Activated CD4-positive, alpha-beta memory T cell treated with anti-CD3 and anti-CD28 coated beads, Interleukin-2, amount 10 ng/mL, durations not matched to agents 7 days and 5 days (primary cell): ENCODE measurements at regions not wholly inside any gene's neighbourhood (a gene's known extent, or its start where the extent isn't known, plus 50 kb on each side); places are given as distances from the start of the nearest gene placed in this dataset.
"Not testable (repeated sequence)": the region's sequence is repeated elsewhere in the genome, so short reads cannot be mapped to it uniquely, and the experiment has no call there.

Experiments used
- CTCF ChIA-PET: fragments of 350-600 bp; sonication (Branson Sonifier 250); formaldehyde crosslinking; loops from one replicate; lab custom pipeline; 2021; ENCODE audit warnings: antibody characterized with exemption, inconsistent platforms; lab: Charles Lee
- POLR2A ChIA-PET: fragments of 350-600 bp; sonication (Branson Sonifier 250); formaldehyde crosslinking; loops from one replicate; lab custom pipeline; 2021; ENCODE audit warnings: antibody characterized with exemption; lab: Charles Lee
- DNase-seq: peaks from one replicate; pipeline ENCODE4 v3.0.0-alpha.2; 2020
- H3K27ac Mint-ChIP-seq: one replicate; pipeline ENCODE4 v1.8.0; 2021; ENCODE audit warnings: mild to moderate bottlenecking, mixed read lengths
- H3K27me3 Mint-ChIP-seq: one replicate; pipeline ENCODE4 v1.8.0; 2021; ENCODE audit warnings: mixed read lengths
- H3K36me3 Mint-ChIP-seq: one replicate; pipeline ENCODE4 v1.8.0; 2021; ENCODE audit warnings: low read depth, mixed read lengths
- H3K4me1 Mint-ChIP-seq: one replicate; pipeline ENCODE4 v1.8.0; 2021; ENCODE audit warnings: mixed read lengths
- H3K4me3 Mint-ChIP-seq: one replicate; pipeline ENCODE4 v1.8.0; 2021; ENCODE audit warnings: mild to moderate bottlenecking, mixed read lengths
- H3K9me3 Mint-ChIP-seq: one replicate; pipeline ENCODE4 v1.8.0; 2021; ENCODE audit warnings: mixed read lengths

DNA sequence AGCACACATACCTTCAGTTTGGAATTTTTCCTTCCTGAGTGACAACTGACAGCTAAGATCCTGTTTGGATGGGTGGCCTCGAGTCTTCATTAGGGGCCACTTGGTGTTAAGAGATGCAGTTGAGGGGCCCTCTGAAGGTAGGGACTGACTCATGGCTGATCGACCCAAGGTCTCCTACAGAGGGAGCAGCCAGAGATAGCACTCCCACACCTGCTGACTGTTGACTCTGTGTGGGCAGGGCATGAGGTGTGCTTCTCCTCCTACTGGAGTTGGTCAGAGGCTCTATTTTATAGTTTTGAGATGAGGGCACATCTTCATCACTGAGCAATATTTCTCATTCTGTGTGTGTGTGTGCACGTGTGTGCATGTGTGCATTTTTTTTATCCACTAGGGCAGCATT is 378.8 kb upstream of the PODXL start:
- Mint-ChIP-seq H3K9me3 (no peaks in the 10 kb centered on the region), H3K4me1 (no peaks in the 10 kb centered on the region), H3K27me3 (no peaks in the 10 kb centered on the region), H3K27ac (no peak overlapping the region), H3K36me3 (no peaks in the 10 kb centered on the region), H3K4me3 (no peak overlapping the region)
- POLR2A ChIA-PET: no interaction called here
- DNase-seq: no peak
- CTCF ChIA-PET: no interaction called here

DNA sequence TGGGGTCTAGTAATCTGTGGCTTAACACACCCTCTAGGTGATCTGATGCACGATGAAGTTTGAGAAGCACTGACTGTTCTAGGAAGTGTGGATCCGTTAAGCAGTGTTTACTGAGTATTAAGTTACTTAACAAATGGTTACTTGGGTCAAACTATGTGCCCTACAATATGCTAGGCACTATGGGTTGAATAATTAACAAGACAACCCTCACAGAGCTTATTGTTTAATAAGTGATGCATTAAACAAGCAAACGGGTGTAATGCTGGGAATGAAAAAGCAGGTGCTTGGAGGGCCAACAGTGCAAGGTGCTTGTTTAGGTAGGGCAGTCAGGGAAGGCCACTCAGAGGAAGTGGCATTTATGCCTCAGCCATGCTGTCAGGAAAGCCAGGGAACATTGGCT is 378.0 kb upstream of the PODXL start:
- ChIA-PET POLR2A (no interaction called here), CTCF (no interaction called here)
- no peaks in the 10 kb centered on the region for H3K4me1 Mint-ChIP-seq
- DNase-seq: no peak
- no peaks in the 10 kb centered on the region for H3K27me3 Mint-ChIP-seq
- H3K4me3 Mint-ChIP-seq: no peak overlapping the region
- no peaks in the 10 kb centered on the region for H3K9me3 Mint-ChIP-seq
- no peak overlapping the region for H3K27ac Mint-ChIP-seq
- no peaks in the 10 kb centered on the region for H3K36me3 Mint-ChIP-seq

DNA sequence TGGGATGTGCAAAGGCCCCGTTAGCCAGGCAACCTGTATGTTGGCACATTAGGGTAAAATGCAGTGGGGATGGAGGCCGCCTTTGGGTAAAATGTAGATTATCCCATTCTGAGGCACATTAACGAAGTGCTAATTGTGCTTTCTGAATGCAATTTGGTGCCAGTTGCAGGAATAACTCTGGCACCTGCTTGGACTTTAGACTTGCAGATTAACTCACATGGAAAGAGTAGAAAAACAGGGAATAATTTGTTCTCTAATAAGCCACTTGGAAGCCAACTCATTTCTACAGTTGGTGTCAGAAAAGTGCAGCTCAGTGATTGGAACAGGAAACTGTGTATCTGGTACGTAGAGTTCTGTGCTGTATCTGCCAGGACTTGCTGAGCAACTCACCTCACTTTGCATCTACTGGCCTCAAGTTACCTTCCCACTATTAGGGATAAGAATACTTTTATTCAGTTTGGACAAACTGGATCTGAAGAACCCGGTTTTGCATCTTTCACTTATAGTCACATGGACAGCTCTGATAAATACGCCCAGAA is 377.4 kb upstream of the PODXL start:
- Mint-ChIP-seq H3K9me3 (no peaks in the 10 kb centered on the region), H3K27me3 (no peaks in the 10 kb centered on the region), H3K4me1 (no peaks in the 10 kb centered on the region), H3K27ac (no peak overlapping the region), H3K36me3 (no peaks in the 10 kb centered on the region), H3K4me3 (no peak overlapping the region)
- no peak for DNase-seq
- ChIA-PET POLR2A (no interaction called here), CTCF (no interaction called here)

DNA sequence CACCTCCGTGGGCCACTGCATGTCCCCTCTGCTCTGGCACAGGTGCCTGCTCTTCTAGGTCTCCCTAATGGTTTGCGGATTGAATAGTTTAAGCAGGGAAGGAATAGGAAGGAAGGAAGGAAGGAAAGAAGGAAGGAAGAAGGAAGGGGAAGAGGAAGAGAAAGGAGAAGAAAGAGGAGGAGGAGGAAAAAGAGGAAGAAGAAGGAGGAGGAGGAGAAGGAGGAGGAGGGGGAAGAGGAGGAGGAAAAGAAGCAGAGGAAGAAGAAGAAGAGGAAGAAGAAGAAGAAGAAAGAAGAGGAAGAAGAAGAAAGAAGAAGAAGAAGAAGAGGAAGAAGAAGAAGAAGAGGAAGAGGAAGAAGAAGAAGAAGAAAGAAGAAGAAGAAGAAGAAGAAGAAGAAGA is 376.8 kb upstream of the PODXL start:
- DNase-seq, H3K27me3 Mint-ChIP-seq, H3K27ac Mint-ChIP-seq, H3K36me3 Mint-ChIP-seq, H3K4me1 Mint-ChIP-seq, H3K4me3 Mint-ChIP-seq, CTCF ChIA-PET, H3K9me3 Mint-ChIP-seq, POLR2A ChIA-PET: not testable (repeated sequence)

DNA sequence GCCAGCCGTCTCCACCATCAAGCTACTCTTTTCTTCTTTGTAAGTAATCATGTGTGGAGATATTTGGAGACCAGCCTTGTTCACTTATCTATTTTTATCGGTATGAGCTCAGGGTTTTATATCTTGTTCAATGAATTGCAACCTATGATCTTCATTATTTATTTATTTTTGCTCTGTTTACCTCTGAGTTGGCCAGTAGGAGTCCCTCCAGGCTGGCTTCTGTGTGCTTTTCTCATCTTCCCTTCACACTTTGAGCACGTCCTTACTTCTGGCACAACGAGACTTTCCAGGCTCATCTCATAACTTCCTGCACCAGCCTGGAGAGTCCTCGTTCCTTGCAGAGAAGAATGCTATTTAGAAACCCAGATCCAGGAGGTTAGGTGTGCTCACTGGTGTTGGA is 375.8 kb upstream of the PODXL start:
- H3K9me3 Mint-ChIP-seq: no peaks in the 10 kb centered on the region
- H3K36me3 Mint-ChIP-seq: no peaks in the 10 kb centered on the region
- no peak overlapping the region for H3K27ac Mint-ChIP-seq
- ChIA-PET CTCF (no interaction called here), POLR2A (no interaction called here)
- H3K4me3 Mint-ChIP-seq: no peak overlapping the region
- no peak for DNase-seq
- no peaks in the 10 kb centered on the region for H3K4me1 Mint-ChIP-seq
- H3K27me3 Mint-ChIP-seq: no peaks in the 10 kb centered on the region

DNA sequence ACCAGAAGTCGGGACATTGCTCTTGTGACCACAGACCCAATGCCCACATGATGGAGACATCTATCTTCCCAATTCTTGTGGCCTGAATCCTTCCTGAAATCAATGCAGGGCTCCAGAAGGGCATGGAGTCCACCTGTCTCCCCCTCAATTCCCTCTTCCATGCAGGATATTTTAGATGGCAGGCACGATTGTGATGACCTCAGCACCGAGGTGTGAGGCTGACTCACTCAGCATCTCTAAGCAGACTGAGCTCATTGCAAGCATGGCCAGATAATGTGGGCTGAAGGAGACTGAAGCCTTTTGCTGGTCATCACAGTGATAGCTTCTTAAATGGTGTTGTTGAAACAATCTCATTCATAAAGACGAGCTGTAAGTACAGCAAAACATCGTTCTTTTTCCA is 374.9 kb upstream of the PODXL start:
- H3K4me1 Mint-ChIP-seq: no peaks in the 10 kb centered on the region
- POLR2A ChIA-PET: no interaction called here
- no peaks in the 10 kb centered on the region for H3K9me3 Mint-ChIP-seq
- no peak overlapping the region for H3K4me3 Mint-ChIP-seq
- CTCF ChIA-PET: no interaction called here
- no peak overlapping the region for H3K27ac Mint-ChIP-seq
- DNase-seq: no peak
- H3K36me3 Mint-ChIP-seq: no peaks in the 10 kb centered on the region
- H3K27me3 Mint-ChIP-seq: no peaks in the 10 kb centered on the region

DNA sequence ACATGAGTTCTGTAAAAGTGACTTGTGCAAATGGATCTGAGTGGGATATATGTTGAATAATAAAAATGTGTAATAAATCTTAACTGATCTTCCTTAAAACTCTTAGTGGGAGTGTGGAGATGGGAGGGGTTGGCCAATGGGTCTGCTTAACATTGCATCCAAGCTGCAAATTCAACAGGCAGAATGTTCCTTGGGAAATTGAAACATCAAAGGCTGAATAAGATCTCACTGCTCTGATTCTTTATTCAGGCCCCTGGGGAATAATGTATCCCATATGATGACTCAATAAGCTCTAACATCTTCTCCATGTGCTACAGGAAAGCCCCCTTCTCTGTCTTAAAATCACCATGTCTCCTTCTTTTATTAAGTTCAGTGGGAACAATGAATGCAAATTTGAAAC is 373.2 kb upstream of the PODXL start:
- Mint-ChIP-seq H3K4me3 (no peak overlapping the region), H3K27ac (no peak overlapping the region), H3K27me3 (no peaks in the 10 kb centered on the region), H3K9me3 (no peaks in the 10 kb centered on the region), H3K4me1 (no peaks in the 10 kb centered on the region), H3K36me3 (no peaks in the 10 kb centered on the region)
- ChIA-PET POLR2A (no interaction called here), CTCF (no interaction called here)
- no peak for DNase-seq

DNA sequence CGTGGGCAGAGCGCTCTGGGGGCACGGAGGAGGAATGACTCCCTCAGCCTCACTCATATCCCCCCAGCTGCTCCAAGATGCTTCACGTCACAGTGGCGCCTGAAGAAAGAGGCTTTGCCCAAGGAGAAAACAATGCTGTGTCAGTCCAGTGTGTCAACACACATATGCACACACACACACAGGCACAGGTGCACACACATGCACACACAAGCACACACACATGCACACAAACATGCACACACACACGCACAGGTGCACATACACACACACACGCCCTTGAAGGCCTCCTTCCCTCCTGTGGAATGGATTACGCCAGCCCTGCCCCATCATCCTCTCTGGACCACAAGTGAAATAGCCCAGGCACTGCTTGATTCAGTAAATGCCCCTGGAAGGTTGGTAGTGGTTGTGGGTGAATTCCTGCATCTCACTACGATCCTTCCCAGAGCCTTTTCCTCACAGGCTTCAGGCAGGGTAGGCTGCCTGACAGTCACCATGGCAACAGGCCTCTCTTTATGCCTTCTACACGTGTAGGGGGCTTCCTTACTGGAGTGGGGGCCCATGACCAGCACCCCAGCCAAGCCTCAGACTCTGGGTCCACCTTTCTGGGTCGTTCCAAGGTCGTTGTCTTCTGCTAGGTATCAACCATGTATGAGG is 371.5 kb upstream of the PODXL start:
- Mint-ChIP-seq H3K36me3 (no peaks in the 10 kb centered on the region), H3K9me3 (no peaks in the 10 kb centered on the region), H3K27me3 (no peaks in the 10 kb centered on the region), H3K4me1 (no peaks in the 10 kb centered on the region), H3K4me3 (no peak overlapping the region), H3K27ac (no peak overlapping the region)
- ChIA-PET CTCF (interaction anchor here (1.0 kb wide), 1 partner anchor 17 kb away, joined by 4 read pairs; no protein-coding TSS in a partner anchor), POLR2A (no interaction called here)
- DNase-seq: no peak

DNA sequence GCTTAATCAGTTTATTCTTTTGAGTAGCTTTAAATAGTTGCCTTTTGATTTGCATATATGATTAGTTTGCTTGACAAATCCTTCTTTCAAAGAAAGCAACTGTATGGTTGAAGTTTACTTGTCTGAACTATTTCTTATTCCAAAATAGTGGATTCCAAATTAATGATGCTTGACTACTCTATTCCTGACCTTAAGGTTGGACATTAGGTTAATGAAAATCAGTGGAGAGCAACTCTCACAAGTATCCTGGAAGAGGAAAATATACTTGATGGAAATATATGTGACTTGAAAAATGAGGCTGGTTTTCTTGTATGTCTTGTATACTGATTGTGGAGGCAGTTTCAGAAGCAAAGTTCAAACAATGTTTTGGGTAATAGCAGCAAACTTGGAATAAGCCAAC is 369.2 kb upstream of the PODXL start:
- no peaks in the 10 kb centered on the region for H3K36me3 Mint-ChIP-seq
- ChIA-PET CTCF (no interaction called here), POLR2A (no interaction called here)
- H3K9me3 Mint-ChIP-seq: no peaks in the 10 kb centered on the region
- H3K4me1 Mint-ChIP-seq: no peaks in the 10 kb centered on the region
- H3K4me3 Mint-ChIP-seq: no peak overlapping the region
- no peaks in the 10 kb centered on the region for H3K27me3 Mint-ChIP-seq
- no peak for DNase-seq
- no peak overlapping the region for H3K27ac Mint-ChIP-seq

DNA sequence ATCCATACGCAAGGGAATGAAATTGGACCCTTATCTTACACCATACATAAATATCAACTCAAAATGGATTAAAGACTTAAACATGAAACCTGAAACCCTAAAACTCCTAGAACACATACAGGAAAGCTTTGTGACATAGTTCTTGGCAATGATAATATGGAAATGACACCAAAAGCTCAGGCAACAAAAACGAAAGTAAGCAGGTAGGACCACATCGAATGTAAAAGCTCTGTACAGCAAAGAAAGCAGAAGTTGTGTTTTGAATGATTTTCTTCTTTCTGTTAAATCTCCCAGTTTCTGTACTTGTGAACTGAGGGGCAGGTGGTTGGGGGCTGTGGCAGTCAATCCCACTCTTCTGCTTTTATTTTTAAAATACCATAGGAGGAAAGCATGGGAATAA is 368.4 kb upstream of the PODXL start:
- no peak overlapping the region for H3K27ac Mint-ChIP-seq
- no peaks in the 10 kb centered on the region for H3K36me3 Mint-ChIP-seq
- DNase-seq: no peak
- ChIA-PET CTCF (no interaction called here), POLR2A (no interaction called here)
- no peaks in the 10 kb centered on the region for H3K9me3 Mint-ChIP-seq
- no peaks in the 10 kb centered on the region for H3K27me3 Mint-ChIP-seq
- no peaks in the 10 kb centered on the region for H3K4me1 Mint-ChIP-seq
- H3K4me3 Mint-ChIP-seq: no peak overlapping the region

DNA sequence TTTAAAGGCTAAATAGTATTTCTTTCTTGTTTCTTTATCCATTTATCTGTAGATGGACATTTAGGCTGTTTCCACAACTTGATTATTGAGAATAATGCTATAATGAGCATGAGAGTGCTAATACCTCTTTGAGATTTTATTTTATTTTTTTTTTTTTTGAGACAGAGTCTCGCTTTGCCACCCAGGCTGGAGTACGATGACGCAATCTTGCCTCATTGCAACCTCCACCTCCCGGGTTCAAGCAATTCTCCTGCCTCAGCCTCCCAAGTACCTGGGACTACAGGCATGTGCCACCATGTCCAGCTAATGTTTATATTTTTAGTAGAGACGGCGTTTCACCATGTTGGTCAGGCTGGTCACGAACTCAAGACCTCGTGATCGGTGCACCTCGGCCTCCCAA is 366.5 kb upstream of the PODXL start:
- POLR2A ChIA-PET, H3K27ac Mint-ChIP-seq, H3K27me3 Mint-ChIP-seq, CTCF ChIA-PET, H3K4me3 Mint-ChIP-seq, H3K4me1 Mint-ChIP-seq, H3K36me3 Mint-ChIP-seq, H3K9me3 Mint-ChIP-seq, DNase-seq: not testable (repeated sequence)

DNA sequence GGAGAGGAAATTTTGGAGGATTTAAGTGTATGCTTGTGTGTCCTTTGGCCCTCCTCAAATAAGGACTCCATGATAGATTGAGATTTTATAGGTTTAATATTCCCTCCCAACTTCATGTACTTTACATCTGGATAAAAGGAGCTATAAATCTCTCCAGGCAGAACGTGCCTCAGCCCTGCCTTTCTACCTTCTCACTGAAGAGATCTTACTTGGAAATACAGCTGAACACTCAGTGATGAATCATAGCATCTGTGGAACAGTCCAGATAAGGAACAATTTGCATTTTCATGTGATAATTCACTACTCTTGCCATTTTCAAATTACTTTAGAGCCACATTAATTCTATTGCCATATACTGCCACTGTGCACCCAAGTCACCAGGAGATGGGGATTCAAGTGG is 364.6 kb upstream of the PODXL start:
- no peak for DNase-seq
- Mint-ChIP-seq H3K4me3 (no peak overlapping the region), H3K27ac (no peak overlapping the region), H3K36me3 (no peaks in the 10 kb centered on the region), H3K4me1 (no peaks in the 10 kb centered on the region), H3K27me3 (no peaks in the 10 kb centered on the region), H3K9me3 (no peaks in the 10 kb centered on the region)
- ChIA-PET CTCF (no interaction called here), POLR2A (no interaction called here)

DNA sequence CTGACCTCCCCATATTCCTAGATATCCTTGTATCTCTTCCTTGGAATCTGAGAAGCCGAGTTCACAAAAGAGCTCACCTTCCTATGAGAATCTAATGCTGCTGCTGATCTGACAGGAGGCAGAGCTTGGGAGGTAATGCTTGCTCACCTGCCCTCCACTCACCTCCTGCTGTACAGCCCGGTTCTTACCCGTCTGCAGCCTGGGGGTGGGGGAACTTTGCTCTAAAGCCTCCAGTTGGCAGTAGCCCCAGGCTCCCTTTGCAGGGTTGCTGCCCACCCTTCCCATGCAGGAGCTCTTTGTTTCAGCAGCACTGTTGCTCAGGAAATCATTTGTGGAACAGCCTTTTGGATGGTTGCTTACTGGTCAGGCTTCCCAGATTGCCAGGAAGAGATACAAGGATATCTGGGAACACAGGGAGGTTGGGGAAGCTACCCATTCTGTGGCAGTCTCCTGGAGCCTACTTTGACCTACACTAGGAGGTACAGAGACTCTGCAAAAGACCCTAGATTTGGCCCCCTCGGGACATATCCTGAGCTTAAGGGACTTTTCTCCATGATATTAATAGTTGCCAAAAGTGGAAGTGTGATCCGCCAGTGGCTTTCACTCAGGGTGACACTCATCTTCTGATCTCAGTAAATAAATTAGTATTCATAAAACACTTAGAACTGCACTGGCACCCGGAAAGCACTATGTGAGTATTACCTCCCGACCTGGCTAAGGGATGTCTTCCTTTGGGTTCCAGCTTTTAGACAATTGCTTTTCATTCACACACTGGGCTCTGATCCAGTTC is 363.7 kb upstream of the PODXL start:
- POLR2A ChIA-PET: no interaction called here
- CTCF ChIA-PET: no interaction called here
- no peaks in the 10 kb centered on the region for H3K4me1 Mint-ChIP-seq

DNA sequence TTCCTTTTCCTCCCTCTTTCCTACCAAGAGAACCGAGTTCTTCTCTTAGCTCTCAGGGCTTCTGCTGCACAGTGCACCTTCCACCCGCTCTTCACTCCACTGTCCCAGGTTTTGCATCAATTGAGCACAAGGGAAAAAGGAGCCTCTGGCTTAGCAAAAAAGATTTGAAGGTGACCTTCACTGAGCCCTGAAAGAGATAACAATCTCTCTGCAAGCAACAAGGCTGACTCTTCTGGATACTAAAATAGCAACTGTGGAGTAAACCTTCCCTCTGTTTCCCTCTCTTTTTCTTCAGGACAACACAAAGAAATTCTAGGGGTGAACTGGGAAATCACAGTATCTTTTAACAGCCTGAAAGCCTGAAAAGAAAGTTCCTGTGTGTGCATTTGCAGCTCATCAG is 354.7 kb upstream of the PODXL start:
- H3K9me3 Mint-ChIP-seq: peaks cover 3% of the 10 kb centered on the region
- no peak overlapping the region for H3K4me3 Mint-ChIP-seq
- no peak overlapping the region for H3K27ac Mint-ChIP-seq
- peaks cover 17% of the 10 kb centered on the region for H3K27me3 Mint-ChIP-seq
- CTCF ChIA-PET: no interaction called here
- H3K36me3 Mint-ChIP-seq: no peaks in the 10 kb centered on the region
- POLR2A ChIA-PET: no interaction called here
- DNase-seq: no peak
- H3K4me1 Mint-ChIP-seq: no peaks in the 10 kb centered on the region

More for the DNA sequence above, 363.7 kb upstream of the PODXL start:
- H3K27me3 Mint-ChIP-seq: no peaks in the 10 kb centered on the region
- no peaks in the 10 kb centered on the region for H3K36me3 Mint-ChIP-seq
- no peak overlapping the region for H3K27ac Mint-ChIP-seq
- no peak for DNase-seq
- H3K9me3 Mint-ChIP-seq: no peaks in the 10 kb centered on the region
- no peak overlapping the region for H3K4me3 Mint-ChIP-seq
